ENCODE measurements at regions not wholly inside any gene's neighbourhood (a gene's known extent, or its start where the extent isn't known, plus 50 kb on each side); places are given as distances from the start of the nearest gene placed in this dataset.
"Not testable (repeated sequence)": the region's sequence is repeated elsewhere in the genome, so short reads cannot be mapped to it uniquely, and the experiment has no call there.

- in situ Hi-C loops (cut with MboI; ENCODE audit: low pct_unique_long_range_greater_than_20kb, low sequenced_read_pairs, unreplicated experiment) = no loop called here
- TF ChIP-seq, protein P1, sequence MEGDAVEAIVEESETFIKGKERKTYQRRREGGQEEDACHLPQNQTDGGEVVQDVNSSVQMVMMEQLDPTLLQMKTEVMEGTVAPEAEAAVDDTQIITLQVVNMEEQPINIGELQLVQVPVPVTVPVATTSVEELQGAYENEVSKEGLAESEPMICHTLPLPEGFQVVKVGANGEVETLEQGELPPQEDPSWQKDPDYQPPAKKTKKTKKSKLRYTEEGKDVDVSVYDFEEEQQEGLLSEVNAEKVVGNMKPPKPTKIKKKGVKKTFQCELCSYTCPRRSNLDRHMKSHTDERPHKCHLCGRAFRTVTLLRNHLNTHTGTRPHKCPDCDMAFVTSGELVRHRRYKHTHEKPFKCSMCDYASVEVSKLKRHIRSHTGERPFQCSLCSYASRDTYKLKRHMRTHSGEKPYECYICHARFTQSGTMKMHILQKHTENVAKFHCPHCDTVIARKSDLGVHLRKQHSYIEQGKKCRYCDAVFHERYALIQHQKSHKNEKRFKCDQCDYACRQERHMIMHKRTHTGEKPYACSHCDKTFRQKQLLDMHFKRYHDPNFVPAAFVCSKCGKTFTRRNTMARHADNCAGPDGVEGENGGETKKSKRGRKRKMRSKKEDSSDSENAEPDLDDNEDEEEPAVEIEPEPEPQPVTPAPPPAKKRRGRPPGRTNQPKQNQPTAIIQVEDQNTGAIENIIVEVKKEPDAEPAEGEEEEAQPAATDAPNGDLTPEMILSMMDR (IDR thresholded peaks at IDR 0.05; ENCODE audit: extremely low read depth, insufficient read depth, missing control alignments) = no peak
Measured at GRCh38 chr7:118945911-118946682, 721.6 kb downstream of the ANKRD7 start.

GRCh38 chr7:118948508-118948907 lies 724.0 kb downstream of the ANKRD7 start:
- DNase-seq (ENCODE audit: low spot score) = no peak
- in situ Hi-C loops (cut with MboI; ENCODE audit: low pct_unique_long_range_greater_than_20kb, low sequenced_read_pairs, unreplicated experiment) = no loop called here
- TF ChIP-seq, protein P1 (IDR thresholded peaks at IDR 0.05; ENCODE audit: extremely low read depth, insufficient read depth, missing control alignments) = no peak

More at GRCh38 chr7:118945911-118946682, 721.6 kb downstream of the ANKRD7 start:
- no peak for DNase-seq (ENCODE audit: low spot score)

DNA sequence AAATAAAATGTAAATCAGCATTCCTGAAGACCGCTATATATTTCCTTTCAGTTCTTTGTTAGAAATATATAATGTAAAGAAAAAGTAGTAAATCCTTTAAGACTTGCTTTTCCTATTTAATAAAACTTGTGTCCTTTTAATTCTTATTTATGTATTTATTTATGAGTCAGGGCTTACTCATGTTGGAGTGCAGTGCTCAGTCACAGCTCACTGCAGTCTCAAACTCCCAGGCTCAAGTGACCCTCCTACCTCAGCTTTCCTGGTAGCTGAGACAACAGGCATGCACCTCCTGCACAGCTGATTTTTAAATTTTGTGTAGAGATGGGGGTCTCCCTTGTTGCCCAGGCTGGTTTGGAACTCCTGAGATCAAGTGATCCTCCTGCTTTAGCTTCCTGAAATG lies 724.5 kb downstream of the ANKRD7 start:
- DNase-seq (ENCODE audit: low spot score) = no peak
- TF ChIP-seq, protein P1 (IDR thresholded peaks at IDR 0.05; ENCODE audit: extremely low read depth, insufficient read depth, missing control alignments) = no peak
- in situ Hi-C loops (cut with MboI; ENCODE audit: low pct_unique_long_range_greater_than_20kb, low sequenced_read_pairs, unreplicated experiment) = no loop called here

GRCh38 chr7:118956285-118956684 lies 731.8 kb downstream of the ANKRD7 start:
- DNase-seq (ENCODE audit: low spot score); in situ Hi-C loops (cut with MboI; ENCODE audit: low pct_unique_long_range_greater_than_20kb, low sequenced_read_pairs, unreplicated experiment): not testable (repeated sequence)

- in situ Hi-C loops (cut with MboI; ENCODE audit: low pct_unique_long_range_greater_than_20kb, low sequenced_read_pairs, unreplicated experiment) = no loop called here
- TF ChIP-seq, protein P1 (IDR thresholded peaks at IDR 0.05; ENCODE audit: extremely low read depth, insufficient read depth, missing control alignments) = no peak
- no peak for DNase-seq (ENCODE audit: low spot score)
Measured at GRCh38 chr7:118969370-118969769, 744.9 kb downstream of the ANKRD7 start.

GRCh38 chr7:118971706-118972105 lies 747.2 kb downstream of the ANKRD7 start:
- in situ Hi-C loops (cut with MboI; ENCODE audit: low pct_unique_long_range_greater_than_20kb, low sequenced_read_pairs, unreplicated experiment) = no loop called here
- TF ChIP-seq, protein P1 (IDR thresholded peaks at IDR 0.05; ENCODE audit: extremely low read depth, insufficient read depth, missing control alignments) = no peak
- DNase-seq (ENCODE audit: low spot score) = no peak

GRCh38 chr7:118974836-118975235 lies 750.3 kb downstream of the ANKRD7 start:
- DNase-seq (ENCODE audit: low spot score) = no peak
- in situ Hi-C loops (cut with MboI; ENCODE audit: low pct_unique_long_range_greater_than_20kb, low sequenced_read_pairs, unreplicated experiment) = no loop called here
- TF ChIP-seq, protein P1 (IDR thresholded peaks at IDR 0.05; ENCODE audit: extremely low read depth, insufficient read depth, missing control alignments) = no peak

Data from GM13977 (cell line).